ENCODE measurements at regions not wholly inside any gene's neighbourhood (a gene's known extent, or its start where the extent isn't known, plus 50 kb on each side); places are given as distances from the start of the nearest gene placed in this dataset.

GRCh38 chr10:52883996-52884871, 111.7 kb upstream of the MBL2 start:
- H3K4me3 ChIP-seq (replicated peaks in 1 of 2; ENCODE audit: low read depth in 1 of 2, low read length in 2 of 2), result no peak overlapping the region
- intact Hi-C loops (cut with micrococcal nuclease), result no loop called here
- peak overlapping the region; percentile 56 for H3K4me2 ChIP-seq (ENCODE audit: low read length)
- H3K79me2 ChIP-seq (ENCODE audit: insufficient read depth, low read length), result no peaks in the 10 kb centered on the region
- no TSS peak for BruUV-seq (replicated peaks)
- POLR2A ChIA-PET, result no interaction called here
- no peaks in the 10 kb centered on the region for H3K36me3 ChIP-seq (ENCODE audit: control insufficient read depth in 1 of 2, insufficient read depth in 2 of 2, low read length in 2 of 2)
- no peaks in the 10 kb centered on the region for H3K9me3 ChIP-seq (ENCODE audit: control insufficient read depth in 1 of 2, insufficient read depth in 1 of 2, low read depth in 1 of 2, low read length in 2 of 2)
- TF ChIP-seq RAD21 (IDR thresholded peaks at IDR 0.05; ENCODE audit: low read depth), result peak; percentile 56; the same call in 1 of the 2 replicates
- peak; percentile 10 to 74 (median 61); a peak in 4 of 6 replicates for TF ChIP-seq CTCF (IDR thresholded peaks at IDR 0.05 in 2 of 3, conservative IDR thresholded peaks at IDR 0.05 in 1 of 3; ENCODE audit: borderline replicate concordance in 1 of 3, insufficient read depth in 1 of 3, low read depth in 2 of 3, low read length in 2 of 3)
- TF ChIP-seq REST (IDR thresholded peaks at IDR 0.05; ENCODE audit: low read depth), result no peak
- RAD21 ChIA-PET (ENCODE audit: low non-redundant PET in 1 of 2, low total read pairs in 2 of 2, uncharacterized antibody in 2 of 2, unreplicated experiment in 2 of 2), result no interaction called here
- no peak overlapping the region for H3K27ac ChIP-seq (ENCODE audit: low read depth, low read length)
- no peaks in the 10 kb centered on the region for H3K27me3 ChIP-seq (ENCODE audit: insufficient read depth, low read length)
- CTCF ChIA-PET, result interaction anchor here (0.7 to 1.1 kb wide), 2 partner anchors 209 to 596 kb away, joined by 3 read pairs; no protein-coding TSS in a partner anchor
- DNase-seq (ENCODE audit: low read depth, low spot score) (peak; percentile 23), ATAC-seq (peak; percentile 83)
- no peaks in the 10 kb centered on the region for H3K9me2 ChIP-seq (ENCODE audit: insufficient read depth)
- H4K20me1 ChIP-seq (ENCODE audit: insufficient read depth), result no peaks in the 10 kb centered on the region
- no peak overlapping the region for H2AFZ ChIP-seq (ENCODE audit: low read depth, low read length, poor library complexity, severe bottlenecking)
- peaks cover 0 to 3% of the 10 kb centered on the region in 2 experiments; a peak in 1 of 4 replicates for H3K4me1 ChIP-seq (ENCODE audit: control insufficient read depth in 1 of 2, insufficient read depth in 2 of 2, low read length in 2 of 2)
- no peak overlapping the region for H3K9ac ChIP-seq (ENCODE audit: low read length)
